GM06990 (cell line): ENCODE measurements at regions not wholly inside any gene's neighbourhood (a gene's known extent, or its start where the extent isn't known, plus 50 kb on each side); places are given as distances from the start of the nearest gene placed in this dataset.

Experiments used
- DNase-seq: peaks from one replicate; pipeline ENCODE4 v3.0.0-alpha.2; 2011; ENCODE audit not compliant: insufficient read length; ENCODE audit errors: extremely low read depth
- H3K27me3 ChIP-seq: replicated peaks from 2 replicates; pipeline ENCODE4 v1.6.0; 2011; ENCODE audit warnings: low read length; ENCODE audit not compliant: control insufficient read depth, insufficient read depth
- H3K36me3 ChIP-seq: 2 replicates; pipeline ENCODE4 v1.5.1; 2011; ENCODE audit warnings: low read length; ENCODE audit not compliant: control insufficient read depth, insufficient read depth
- H3K4me3 ChIP-seq: replicated peaks from 2 replicates; pipeline ENCODE4 v1.5.1; 2011; ENCODE audit warnings: low read depth, mild to moderate bottlenecking, control low read depth, low read length
- TF ChIP-seq, protein P1 (sequence below): IDR thresholded peaks from 2 replicates; pipeline ENCODE4 v1.5.1; 2011; ENCODE audit warnings: low read length, control low read depth, mild to moderate bottlenecking, inconsistent platforms; ENCODE audit not compliant: insufficient read depth, poor library complexity, severe bottlenecking

DNA sequence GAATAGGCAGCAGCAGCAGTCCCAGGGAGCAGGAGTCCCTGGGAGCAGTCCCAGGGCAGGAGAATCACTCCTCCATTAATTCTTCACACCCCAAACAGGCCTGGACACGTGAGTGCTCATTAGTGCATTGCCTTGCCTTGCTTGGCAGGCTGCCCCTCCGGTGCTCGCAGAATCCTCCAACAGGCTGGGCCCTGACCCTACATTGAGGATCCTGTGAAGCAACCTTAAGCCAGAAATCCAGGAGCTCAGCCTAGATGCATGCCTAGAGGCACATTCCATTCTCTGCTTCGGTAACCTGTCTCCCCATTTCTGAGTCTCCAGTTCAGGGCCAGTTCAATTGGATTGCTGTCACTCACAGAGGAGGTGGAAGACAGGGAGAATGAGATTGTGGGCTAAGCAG is 97.4 kb upstream of the LRATD1 start:
- Histone ChIP-seq H3K36me3 (no peaks in the 10 kb centered on the region), H3K27me3 (no peaks in the 10 kb centered on the region), H3K4me3 (no peak overlapping the region)
- DNase-seq: no peak
- TF ChIP-seq, protein P1, sequence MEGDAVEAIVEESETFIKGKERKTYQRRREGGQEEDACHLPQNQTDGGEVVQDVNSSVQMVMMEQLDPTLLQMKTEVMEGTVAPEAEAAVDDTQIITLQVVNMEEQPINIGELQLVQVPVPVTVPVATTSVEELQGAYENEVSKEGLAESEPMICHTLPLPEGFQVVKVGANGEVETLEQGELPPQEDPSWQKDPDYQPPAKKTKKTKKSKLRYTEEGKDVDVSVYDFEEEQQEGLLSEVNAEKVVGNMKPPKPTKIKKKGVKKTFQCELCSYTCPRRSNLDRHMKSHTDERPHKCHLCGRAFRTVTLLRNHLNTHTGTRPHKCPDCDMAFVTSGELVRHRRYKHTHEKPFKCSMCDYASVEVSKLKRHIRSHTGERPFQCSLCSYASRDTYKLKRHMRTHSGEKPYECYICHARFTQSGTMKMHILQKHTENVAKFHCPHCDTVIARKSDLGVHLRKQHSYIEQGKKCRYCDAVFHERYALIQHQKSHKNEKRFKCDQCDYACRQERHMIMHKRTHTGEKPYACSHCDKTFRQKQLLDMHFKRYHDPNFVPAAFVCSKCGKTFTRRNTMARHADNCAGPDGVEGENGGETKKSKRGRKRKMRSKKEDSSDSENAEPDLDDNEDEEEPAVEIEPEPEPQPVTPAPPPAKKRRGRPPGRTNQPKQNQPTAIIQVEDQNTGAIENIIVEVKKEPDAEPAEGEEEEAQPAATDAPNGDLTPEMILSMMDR: no peak

DNA sequence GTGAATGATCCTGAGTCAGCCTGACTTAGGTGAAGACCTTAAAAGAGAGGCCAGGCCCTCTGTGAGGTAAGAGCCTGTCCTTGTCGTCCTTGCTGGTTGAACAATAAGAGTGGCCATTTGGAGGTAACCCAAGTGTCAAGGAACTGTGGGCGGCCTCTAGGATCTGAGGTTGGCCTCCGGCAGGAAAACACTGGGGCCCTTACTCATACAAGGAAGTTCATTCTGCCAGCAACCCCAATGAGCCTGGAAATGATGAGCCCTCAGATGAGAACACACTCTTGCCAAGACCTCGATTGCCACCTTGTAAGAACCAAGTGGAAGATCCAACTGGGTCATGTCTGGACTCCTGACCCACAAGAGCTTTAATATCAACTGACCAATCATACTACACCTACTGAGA is 95.5 kb upstream of the LRATD1 start:
- TF ChIP-seq, protein P1: no peak
- no peaks in the 10 kb centered on the region for H3K27me3 ChIP-seq
- H3K4me3 ChIP-seq: no peak overlapping the region
- DNase-seq: no peak
- no peaks in the 10 kb centered on the region for H3K36me3 ChIP-seq

DNA sequence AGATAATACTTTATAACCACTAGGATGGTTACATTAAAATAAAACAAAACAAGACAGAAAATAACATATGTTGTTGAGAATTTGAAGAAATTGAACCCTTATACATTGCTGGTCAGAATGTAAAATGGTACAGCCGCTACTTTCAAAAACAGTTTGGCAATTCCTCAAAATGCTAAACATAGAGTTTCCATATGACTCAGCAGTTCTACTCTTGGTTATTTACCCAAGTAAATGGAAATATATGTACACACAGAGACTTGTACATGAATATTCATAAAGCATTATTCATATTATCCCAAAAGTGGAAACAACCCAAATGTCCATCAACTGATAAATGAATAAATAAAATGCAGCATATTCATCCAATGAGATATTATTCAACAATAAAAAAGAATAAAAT is 92.5 kb upstream of the LRATD1 start:
- TF ChIP-seq, protein P1: no peak
- no peaks in the 10 kb centered on the region for H3K36me3 ChIP-seq
- no peak overlapping the region for H3K4me3 ChIP-seq
- DNase-seq: peak; percentile 11
- no peaks in the 10 kb centered on the region for H3K27me3 ChIP-seq

DNA sequence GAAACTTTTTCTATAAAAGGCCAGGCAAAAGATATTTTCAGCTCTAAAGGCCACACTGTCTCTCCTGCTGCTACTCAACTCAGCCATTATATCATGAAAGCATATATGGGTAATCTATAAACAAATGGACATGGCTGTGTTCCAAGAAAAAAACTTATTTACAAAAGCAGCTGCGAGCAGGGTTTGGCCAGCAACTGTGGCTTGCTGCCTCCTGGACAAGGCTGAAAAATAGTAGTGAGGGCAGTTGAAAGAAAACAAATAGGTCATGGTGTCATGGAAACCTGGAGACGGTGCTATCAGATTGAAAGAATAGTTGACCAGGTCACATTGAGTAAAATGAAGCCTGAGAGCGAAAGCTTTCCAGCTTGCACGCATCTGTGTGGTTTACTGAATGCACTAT is 89.2 kb upstream of the LRATD1 start:
- DNase-seq: no peak
- TF ChIP-seq, protein P1: no peak
- no peak overlapping the region for H3K4me3 ChIP-seq
- H3K27me3 ChIP-seq: no peaks in the 10 kb centered on the region
- no peaks in the 10 kb centered on the region for H3K36me3 ChIP-seq

DNA sequence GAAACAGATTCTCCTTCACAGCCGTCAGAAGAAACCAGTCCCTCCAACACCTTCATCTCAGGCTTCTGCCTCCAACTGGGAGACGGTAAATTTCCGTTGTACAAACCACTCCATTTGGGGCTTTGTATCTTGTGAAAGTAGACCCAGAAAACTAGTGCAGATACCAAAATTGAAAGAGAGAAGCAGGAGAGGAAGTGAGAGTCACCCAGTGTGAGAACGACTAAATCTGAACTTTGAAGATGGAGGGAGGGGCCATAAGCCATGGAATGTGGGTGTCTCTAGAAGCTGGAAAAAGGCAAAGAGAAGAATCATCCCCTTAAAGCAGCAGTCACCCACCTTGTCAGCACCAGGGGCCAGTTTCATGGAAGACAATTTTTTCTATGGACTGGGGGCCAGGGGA is 88.3 kb upstream of the LRATD1 start:
- no peak for DNase-seq
- no peaks in the 10 kb centered on the region for H3K27me3 ChIP-seq
- TF ChIP-seq, protein P1: no peak
- no peak overlapping the region for H3K4me3 ChIP-seq
- H3K36me3 ChIP-seq: no peaks in the 10 kb centered on the region

DNA sequence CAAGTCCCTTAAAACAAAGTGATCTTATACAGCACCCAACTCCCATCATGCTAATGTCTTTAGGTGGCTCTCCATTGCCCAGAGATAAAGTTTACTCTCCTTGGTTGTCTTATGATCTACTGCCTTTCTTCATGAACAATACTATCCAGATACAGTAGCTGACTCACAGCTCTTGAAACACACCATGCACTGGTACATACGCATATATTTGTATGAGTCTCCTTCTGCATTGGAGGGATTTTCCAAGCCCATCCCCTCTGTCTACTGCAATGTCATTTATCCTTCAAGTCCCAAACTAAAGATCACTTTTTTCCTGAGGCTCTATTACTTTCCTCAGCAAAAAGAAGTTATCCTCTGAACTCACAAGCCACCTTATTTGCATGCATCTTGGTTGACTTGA is 84.7 kb upstream of the LRATD1 start:
- no peak for DNase-seq
- TF ChIP-seq, protein P1: no peak
- Histone ChIP-seq H3K27me3 (no peaks in the 10 kb centered on the region), H3K4me3 (no peak overlapping the region), H3K36me3 (no peaks in the 10 kb centered on the region)
